Esophagus mucosa (tissue), 1 donor: ENCODE measurements at regions not wholly inside any gene's neighbourhood (a gene's known extent, or its start where the extent isn't known, plus 50 kb on each side); places are given as distances from the start of the nearest gene placed in this dataset.
"Not testable (repeated sequence)": the region's sequence is repeated elsewhere in the genome, so short reads cannot be mapped to it uniquely, and the experiment has no call there.

Experiments used
- ATAC-seq: fragments of 200-7000 bp; cut with Tn5 transposase; one replicate; pipeline ENCODE4 v1.9.1; 2020
- donor health status: DM: yes; HTN: yes; CAD: no.

- ATAC-seq: no peak
These were observed 480.9 kb upstream of the TMEFF2 start for GRCh38 chr2:192675681-192676080.

DNA sequence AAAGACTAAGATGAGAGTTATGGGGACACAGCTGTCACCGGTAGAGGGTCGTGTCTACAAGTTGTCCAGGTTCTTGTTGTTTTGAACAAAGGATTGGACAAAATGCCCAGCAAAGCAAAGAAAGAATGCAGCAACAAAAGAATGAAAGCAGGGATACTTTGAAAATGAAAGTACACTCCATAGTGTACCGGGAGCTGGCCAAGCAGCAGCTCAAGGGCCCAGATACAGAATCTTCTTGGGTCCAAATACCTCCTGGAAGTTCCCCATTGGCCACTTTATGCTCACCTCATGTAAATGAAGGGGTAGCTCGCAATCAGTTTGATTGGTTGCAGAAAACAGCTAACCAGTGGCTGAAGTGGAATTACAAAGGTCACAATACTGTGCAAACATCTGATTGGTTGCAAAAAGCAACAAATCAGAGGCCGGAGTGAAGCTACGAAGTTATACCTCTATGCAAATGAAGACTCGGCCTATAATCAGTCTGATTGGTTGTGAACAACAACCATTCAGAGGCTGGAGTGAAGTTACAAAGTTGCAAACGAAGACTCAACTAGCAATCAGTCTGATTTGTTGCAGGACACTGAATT is 474.9 kb upstream of the TMEFF2 start:
- no peak for ATAC-seq

GRCh38 chr2:192660555-192660954 is 465.8 kb upstream of the TMEFF2 start:
- not testable (repeated sequence) for ATAC-seq

DNA sequence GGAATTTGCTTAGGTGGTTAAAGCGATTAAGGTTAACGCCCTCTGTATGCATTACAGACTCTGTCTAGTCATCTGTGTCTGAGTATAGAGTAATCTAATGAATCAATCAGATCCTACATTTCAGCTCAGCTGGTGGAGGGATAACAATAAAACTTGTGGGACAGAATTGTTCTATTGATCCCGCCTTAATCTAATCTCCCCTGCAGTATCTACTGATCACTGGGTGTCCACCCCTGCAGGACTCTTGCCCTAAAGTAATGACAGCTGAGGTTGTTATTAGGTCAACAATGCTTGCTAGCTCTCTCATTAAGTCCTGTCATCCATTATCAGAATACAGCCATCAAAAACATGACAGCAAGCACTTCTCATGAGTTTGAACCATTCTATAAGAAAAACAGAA is 462.6 kb upstream of the TMEFF2 start:
- no peak for ATAC-seq

- no peak for ATAC-seq
These were observed 461.2 kb upstream of the TMEFF2 start for GRCh38 chr2:192655916-192656315.

DNA sequence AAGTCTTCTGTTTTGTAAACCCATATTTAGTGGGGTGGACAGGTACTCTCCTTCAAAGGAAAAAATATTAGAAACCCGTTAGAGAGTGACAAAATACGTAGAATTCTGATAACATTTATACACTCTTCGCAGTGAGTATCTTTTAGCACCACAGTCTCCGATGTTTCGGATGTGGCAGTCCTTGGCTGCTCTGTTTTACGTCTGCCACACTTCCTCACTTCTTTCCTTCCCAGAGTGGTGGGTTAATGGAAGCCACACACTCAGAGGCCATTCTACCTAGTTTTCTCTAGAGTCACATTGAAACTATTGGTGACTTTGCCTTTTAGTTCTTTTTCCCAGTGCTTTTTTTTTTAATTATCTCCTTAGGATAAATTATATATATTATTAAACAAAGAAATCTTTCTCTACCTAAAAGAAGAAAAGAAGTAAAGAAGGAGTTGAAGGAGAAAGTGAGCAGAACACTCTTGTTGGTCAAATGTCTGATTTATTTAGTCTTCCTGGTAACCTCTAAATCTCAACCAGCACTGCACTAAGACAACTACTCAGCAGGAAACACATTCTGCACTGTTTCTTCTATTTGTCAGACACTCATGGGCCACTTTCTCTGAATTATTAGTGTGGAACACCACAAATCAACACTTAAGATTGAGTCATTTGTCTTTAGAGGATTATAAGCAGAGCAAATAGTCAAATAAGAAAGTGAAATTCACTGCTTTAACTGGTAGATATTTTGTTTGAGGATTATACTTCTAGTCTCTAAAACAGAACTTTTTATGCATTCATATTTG is 451.3 kb upstream of the TMEFF2 start:
- ATAC-seq: no peak

DNA sequence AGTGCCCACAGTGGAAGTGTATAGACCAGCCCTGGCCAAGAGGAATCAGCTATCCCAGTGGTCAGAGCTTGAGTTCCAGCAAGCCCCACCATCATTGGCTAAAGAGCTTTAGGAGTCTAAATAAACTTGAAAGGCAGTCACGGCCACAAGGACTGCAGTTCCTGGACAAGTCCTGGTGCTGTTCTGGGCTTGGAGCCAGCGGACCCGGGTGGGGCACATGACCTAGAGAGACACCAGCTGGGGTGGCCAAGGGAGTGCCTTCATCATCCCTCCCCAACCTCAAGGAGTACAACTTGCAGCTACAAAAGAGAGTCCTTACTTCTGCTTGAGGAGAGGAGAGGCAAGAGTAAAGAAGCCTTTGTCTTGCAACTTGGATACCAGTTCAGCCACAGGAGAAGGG is 439.8 kb upstream of the TMEFF2 start:
- ATAC-seq: no peak

- no peak for ATAC-seq
These were observed 433.3 kb upstream of the TMEFF2 start for GRCh38 chr2:192628017-192628416.

GRCh38 chr2:192615105-192615504 is 420.4 kb upstream of the TMEFF2 start:
- ATAC-seq: no peak

DNA sequence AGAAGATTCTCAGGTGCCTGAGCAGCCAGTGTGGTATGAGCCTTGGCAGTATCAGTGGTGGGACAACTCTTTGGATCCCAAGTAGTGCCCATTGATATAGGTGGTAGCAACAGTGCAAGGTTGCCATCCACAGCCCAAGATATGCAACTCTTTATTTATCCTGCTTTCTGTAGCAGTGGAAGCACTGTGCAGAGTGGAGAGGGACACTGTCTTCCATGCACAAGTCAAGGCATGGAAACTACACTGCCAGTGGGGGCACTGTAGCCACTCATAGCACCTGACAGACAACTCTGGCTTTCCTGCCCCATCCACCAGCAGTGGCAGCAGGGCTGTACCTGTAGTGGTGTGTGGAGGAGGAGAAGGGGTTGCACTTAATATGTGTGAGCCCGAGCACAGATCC is 409.6 kb upstream of the TMEFF2 start:
- ATAC-seq: no peak

DNA sequence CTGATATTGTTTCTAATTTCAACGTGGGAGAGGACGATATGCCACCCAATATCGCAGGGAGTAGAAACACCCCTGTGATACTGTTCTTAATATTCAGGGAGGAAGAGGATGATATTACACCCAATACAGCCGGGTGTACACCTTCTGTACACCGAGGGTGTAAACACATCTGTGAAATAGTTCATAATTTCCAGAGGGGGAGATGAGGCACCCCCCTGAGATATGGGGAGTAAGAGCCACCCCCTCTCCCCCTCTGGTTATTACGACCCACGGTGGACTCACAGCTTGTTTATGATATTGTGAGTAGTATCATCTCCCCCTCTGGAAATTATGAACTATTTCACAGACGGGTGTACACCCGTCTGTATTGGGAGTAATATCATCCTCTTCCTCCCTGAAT is 403.9 kb upstream of the TMEFF2 start:
- not testable (repeated sequence) for ATAC-seq

- ATAC-seq: no peak
These were observed 398.8 kb upstream of the TMEFF2 start for GRCh38 chr2:192593561-192593960.

- ATAC-seq: no peak
These were observed 396.9 kb upstream of the TMEFF2 start for GRCh38 chr2:192591617-192592016.

- no peak for ATAC-seq
These were observed 390.7 kb upstream of the TMEFF2 start for GRCh38 chr2:192585418-192585817.

DNA sequence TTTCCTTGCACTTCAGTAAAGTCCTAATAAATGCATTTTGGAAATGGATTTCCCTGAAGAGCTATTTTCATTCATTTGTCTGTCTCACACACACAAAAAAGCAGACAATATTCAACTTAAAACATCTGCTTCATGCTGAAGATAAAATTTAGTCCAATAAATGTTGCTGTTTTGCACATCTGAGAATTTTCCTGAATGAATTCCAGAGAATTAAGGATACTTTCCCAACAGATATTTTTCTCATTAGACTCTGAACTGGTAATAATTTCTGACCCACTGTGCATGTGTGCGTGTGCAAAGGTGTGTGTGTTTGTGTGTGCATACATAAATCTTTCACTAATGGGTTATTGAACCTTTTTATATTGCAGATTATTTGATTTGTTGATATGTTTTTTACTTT is 390.2 kb upstream of the TMEFF2 start:
- ATAC-seq: no peak

- ATAC-seq: no peak
These were observed 385.4 kb upstream of the TMEFF2 start for GRCh38 chr2:192579965-192580700.

- no peak for ATAC-seq
These were observed 384.0 kb upstream of the TMEFF2 start for GRCh38 chr2:192578780-192579179.

DNA sequence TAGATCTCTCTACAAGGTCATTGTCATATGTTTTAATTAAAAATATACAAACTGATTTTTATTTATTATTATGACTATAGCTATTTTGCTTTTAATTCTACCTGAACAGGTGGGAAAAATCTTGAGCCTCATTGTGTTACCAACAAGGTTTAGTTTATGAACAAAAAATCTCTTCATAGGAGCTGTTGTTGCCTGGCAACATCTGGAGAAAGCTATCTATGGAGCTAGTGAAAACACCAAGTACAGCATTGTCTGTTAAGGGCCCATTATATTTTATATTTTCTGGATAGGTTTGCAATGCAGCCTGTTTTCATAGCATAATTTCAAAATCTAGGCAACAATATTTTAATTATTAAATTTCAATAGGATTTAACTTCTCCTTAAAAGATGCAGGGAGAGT is 383.0 kb upstream of the TMEFF2 start:
- ATAC-seq: no peak

DNA sequence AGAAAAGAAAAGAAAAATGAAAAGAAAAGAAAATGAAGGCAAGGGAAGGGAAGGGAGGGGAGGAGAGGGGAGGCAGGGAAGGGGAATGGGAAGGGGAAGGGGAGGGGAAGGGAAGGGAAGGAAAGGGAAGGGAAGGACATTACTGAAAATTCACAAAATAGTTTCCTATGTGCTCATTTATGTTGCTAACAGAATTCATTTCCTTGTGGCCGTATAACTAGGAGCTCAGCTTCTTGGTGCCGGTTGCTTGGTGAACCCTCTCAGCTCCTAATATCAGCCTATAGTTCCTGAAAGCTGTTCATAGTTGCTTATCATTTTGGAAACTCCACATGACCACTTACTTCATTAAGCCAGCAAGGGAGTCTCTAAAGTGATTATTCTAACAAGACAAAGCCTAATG is 379.8 kb upstream of the TMEFF2 start:
- no peak for ATAC-seq

DNA sequence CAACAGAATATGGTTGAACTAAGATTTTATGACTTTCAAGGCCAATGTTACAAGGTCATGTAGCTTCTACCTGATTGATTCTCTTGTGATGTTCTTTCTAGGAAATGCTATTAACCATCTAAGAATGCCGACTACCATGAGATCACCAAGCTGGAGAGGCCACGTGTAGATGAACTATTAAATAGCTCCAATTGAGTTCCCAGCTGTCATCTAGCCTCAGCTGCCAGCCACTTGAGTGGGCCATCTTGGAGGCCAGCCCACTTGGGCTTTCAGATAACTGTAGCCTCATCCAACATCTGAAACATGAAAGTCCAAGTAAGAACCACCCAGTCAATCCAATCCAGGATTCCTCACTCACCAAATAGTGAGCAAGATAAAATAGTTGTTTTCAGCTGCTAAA is 376.9 kb upstream of the TMEFF2 start:
- ATAC-seq: no peak

DNA sequence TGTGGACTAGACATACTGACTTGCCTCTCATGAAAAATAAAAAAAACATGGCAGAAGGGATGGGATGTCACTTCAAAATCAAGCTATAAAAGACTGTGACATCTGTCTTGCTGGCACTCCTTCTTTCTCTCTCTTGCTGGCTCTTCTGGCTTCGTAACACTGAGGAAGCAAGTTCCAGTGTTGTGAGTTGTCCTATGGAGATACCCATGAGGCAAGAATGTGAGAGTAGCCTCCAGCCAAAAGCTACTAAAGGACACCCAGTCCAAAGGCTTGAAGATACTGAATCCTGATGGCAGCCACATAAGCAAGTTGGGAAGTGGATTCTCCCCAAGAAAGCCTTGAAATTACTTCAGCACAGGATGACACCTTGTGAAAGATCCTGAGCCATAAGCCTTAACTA is 376.1 kb upstream of the TMEFF2 start:
- ATAC-seq: no peak

GRCh38 chr2:192566863-192567262 is 372.1 kb upstream of the TMEFF2 start:
- no peak for ATAC-seq

DNA sequence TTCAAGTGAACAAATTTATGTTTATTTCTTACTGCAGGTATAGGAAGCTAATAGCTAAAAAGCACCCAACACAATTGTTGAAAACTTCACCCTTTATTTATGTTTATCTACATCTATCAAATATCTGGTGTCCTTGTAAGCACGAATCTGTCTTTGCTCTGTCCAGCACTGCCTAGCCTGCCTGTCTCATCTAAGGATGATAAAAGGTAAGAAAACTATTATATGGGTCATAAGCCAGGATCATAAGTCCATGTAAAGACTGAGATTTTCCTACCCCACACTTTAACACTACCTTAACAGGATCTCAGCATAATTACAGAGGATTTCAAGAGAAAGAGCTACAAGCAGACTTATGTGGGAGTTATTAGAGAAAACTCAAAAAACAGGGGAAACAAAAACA is 365.6 kb upstream of the TMEFF2 start:
- ATAC-seq: no peak

DNA sequence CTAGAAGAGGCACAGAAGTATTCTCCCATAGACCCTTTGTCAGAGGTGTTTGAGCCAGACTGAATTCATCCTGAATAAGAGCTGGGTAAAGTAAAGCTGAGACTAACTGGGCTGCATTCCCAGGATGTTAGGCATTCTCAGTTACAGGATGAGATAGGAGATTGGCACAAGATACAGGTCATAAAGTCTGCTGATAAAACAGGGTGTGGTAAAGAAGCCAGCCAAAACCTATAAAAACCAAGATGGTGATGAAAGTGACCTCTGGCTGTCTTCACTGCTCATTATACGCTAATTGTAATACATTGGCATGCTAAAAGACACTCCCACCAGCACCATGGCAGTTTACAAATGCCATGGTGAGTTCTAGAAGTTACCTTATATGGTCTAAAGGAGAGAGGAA is 364.9 kb upstream of the TMEFF2 start:
- ATAC-seq: no peak
